ENCODE measurements at regions not wholly inside any gene's neighbourhood (a gene's known extent, or its start where the extent isn't known, plus 50 kb on each side); places are given as distances from the start of the nearest gene placed in this dataset.

GRCh38 chr15:39515765-39516164 lies 65.1 kb upstream of the THBS1 start:
- no peak for TF ChIP-seq EZH2 (IDR thresholded peaks at IDR 0.05; ENCODE audit: borderline replicate concordance, low read length)
- TF ChIP-seq CTCF (IDR thresholded peaks at IDR 0.05; ENCODE audit: low read length), result no peak
